ENCODE measurements at regions not wholly inside any gene's neighbourhood (a gene's known extent, or its start where the extent isn't known, plus 50 kb on each side); places are given as distances from the start of the nearest gene placed in this dataset.

DNA sequence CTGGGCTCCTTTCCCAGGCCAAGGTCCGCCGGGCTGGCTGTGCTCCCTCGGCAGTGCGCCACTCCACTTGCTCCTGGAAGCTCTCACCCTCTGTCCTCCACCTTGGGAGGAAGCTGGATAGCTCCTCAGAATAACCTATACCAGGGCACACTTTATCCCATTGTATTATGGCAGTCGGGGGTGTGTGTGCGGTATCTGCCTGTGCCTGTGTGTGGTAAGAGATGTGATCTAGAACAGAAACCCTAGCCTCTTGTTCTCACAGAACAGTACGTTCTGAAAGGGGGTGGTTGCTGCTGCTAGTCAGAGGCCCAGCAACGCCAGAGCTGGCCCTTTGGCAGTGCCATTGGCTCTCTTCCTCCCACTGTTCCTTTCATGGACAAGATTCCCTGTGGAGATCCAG lies 168.4 kb downstream of the TBXT start:
- Mint-ChIP-seq H3K4me3 (no peak overlapping the region), H3K27me3 (peaks cover 11% of the 10 kb centered on the region), H3K9me3 (no peaks in the 10 kb centered on the region), H3K36me3 (no peaks in the 10 kb centered on the region), H3K27ac (no peak overlapping the region), H3K4me1 (no peaks in the 10 kb centered on the region)
- POLR2A ChIA-PET = no interaction called here
- ATAC-seq (ENCODE audit: low read depth) (no peak), DNase-seq (no peak)

DNA sequence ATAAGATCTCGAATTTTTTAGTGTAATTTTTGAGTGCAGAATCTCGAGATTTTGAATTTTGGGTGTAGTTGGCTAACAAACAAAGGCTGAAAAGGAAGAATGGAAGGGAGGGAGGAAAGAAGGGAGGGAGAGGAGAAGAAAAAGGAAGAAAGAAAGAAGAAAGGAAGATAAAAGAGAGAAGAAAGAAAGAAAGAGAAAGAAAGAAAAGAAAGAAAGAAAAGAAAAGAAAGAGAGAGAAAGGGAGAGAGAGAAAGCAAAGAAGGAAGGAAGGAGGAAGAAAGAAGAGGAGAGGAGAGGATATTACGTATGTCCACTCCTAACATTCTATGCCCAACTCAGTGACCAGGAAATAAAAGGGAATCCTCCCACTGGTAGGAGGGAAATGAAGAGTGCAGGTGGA lies 169.6 kb downstream of the TBXT start:
- no peaks in the 10 kb centered on the region for H3K36me3 Mint-ChIP-seq
- peaks cover 7% of the 10 kb centered on the region for H3K27me3 Mint-ChIP-seq
- no peaks in the 10 kb centered on the region for H3K4me1 Mint-ChIP-seq
- no peaks in the 10 kb centered on the region for H3K9me3 Mint-ChIP-seq
- ATAC-seq (ENCODE audit: low read depth) (no peak), DNase-seq (no peak)
- POLR2A ChIA-PET = no interaction called here
- no peak overlapping the region for H3K4me3 Mint-ChIP-seq
- H3K27ac Mint-ChIP-seq = no peak overlapping the region

DNA sequence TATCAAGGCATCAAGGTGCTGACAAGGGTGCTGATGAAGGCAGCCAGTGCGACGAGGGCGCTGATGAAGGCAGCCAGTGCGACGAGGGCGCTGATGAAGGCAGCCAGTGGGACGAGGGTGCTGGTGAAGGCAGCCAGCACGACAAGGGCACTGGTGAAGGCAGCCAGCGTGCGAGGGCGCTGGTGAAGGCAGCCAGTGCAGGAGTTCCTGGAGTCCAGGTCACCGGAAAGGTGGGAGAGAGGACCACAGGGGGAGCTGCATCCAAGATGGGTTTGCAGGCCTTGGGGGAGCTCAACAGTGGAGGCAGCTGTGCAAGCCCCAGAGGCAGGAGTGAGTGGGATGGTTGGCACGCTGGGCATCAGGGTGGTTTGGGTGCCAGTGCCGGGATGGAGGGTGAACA lies 176.3 kb downstream of the TBXT start:
- H3K4me1 Mint-ChIP-seq = peaks cover 6% of the 10 kb centered on the region
- DNase-seq (no peak), ATAC-seq (ENCODE audit: low read depth) (no peak)
- no peak overlapping the region for H3K4me3 Mint-ChIP-seq
- H3K9me3 Mint-ChIP-seq = no peaks in the 10 kb centered on the region
- POLR2A ChIA-PET = no interaction called here
- peaks cover 42% of the 10 kb centered on the region for H3K27me3 Mint-ChIP-seq
- H3K27ac Mint-ChIP-seq = no peak overlapping the region
- no peaks in the 10 kb centered on the region for H3K36me3 Mint-ChIP-seq

DNA sequence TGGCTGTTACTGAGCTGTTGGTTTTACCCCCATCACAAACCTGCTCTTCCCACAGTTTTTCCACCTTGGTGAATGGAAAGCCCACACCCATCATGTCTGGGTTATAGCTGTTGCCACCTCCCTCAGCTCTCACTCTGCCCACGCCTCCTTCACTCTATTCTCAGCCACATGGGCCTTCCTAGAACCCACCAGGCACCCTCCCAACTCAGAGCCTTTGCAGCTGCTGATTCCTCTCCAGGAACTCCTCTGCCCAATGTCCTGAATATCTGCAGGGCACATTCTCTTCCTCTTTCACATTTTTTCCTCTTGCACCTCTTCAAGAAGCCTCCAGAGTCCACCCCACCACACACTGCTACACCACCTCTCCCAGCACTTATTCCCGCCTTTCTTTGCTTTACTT lies 177.4 kb downstream of the TBXT start:
- no peak for DNase-seq
- ATAC-seq (ENCODE audit: low read depth) = no peak
- Mint-ChIP-seq H3K9me3 (no peaks in the 10 kb centered on the region), H3K4me3 (no peak overlapping the region), H3K27me3 (peaks cover 53% of the 10 kb centered on the region), H3K4me1 (peaks cover 6% of the 10 kb centered on the region), H3K27ac (no peak overlapping the region), H3K36me3 (no peaks in the 10 kb centered on the region)
- POLR2A ChIA-PET = no interaction called here

DNA sequence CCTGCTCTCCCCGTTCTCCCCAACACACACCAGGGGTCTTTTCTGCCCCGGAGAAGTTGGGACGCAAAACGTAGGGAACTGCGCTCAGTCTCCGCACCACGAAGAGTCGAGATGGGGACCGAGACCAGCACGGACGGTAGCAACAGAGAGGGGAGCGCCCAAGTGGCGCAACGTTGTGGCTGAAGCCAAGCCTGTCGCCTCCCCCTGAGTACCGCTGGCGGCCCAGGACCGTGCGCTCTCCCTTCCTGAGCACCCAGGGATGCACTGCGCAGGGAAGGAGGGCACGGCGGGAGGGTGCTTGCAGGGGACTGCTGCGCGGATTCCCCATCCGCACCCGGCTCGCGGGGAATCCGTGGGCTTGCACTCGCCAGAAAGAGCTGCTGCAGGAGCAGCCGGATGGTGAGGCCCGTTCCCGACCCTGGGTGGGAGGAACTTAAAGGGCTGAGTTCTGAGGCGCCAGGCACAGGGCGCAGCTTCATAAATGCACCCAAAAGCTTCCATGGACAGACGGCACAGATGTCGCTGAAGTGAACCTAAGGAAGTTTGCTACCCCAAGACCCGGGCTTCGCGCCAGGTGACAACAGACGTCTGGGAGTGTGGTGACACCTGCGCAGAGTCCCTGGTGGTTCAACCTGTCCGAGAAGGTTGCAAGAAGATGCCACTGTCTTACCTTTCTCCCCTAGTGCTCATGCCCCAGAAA lies 178.7 kb downstream of the TBXT start:
- Mint-ChIP-seq H3K27me3 (peaks cover 54% of the 10 kb centered on the region), H3K4me3 (no peak overlapping the region), H3K36me3 (no peaks in the 10 kb centered on the region), H3K9me3 (no peaks in the 10 kb centered on the region), H3K27ac (no peak overlapping the region), H3K4me1 (peaks cover 6% of the 10 kb centered on the region)
- DNase-seq = no peak
- POLR2A ChIA-PET = no interaction called here
- ATAC-seq (ENCODE audit: low read depth) = no peak

DNA sequence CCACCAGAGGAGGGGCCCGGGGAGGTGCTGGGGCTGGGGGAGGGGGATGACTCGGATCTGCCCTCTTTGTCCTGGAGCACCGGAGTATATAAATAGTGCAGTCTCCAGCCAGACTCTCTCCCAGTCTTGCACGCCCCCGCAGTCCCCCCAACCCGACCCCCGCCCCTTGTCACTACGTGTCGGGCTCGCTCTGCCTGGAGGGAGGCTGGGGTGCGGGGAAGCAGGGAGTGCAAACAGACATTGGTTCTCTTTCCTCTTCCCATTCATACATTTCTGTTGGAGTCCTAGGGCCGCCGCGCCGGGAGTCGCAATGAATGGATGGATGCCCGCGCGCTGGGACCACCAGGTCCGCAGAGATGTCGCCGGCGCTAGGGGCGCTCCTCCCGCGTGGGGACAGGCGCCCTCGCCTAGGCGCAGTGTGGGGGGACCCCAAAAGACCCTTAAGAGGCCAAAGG lies 179.3 kb downstream of the TBXT start:
- no peak for ATAC-seq (ENCODE audit: low read depth)
- POLR2A ChIA-PET = no interaction called here
- Mint-ChIP-seq H3K9me3 (no peaks in the 10 kb centered on the region), H3K27me3 (peaks cover 54% of the 10 kb centered on the region), H3K27ac (no peak overlapping the region), H3K4me1 (peaks cover 6% of the 10 kb centered on the region), H3K4me3 (no peak overlapping the region), H3K36me3 (no peaks in the 10 kb centered on the region)
- no peak for DNase-seq

DNA sequence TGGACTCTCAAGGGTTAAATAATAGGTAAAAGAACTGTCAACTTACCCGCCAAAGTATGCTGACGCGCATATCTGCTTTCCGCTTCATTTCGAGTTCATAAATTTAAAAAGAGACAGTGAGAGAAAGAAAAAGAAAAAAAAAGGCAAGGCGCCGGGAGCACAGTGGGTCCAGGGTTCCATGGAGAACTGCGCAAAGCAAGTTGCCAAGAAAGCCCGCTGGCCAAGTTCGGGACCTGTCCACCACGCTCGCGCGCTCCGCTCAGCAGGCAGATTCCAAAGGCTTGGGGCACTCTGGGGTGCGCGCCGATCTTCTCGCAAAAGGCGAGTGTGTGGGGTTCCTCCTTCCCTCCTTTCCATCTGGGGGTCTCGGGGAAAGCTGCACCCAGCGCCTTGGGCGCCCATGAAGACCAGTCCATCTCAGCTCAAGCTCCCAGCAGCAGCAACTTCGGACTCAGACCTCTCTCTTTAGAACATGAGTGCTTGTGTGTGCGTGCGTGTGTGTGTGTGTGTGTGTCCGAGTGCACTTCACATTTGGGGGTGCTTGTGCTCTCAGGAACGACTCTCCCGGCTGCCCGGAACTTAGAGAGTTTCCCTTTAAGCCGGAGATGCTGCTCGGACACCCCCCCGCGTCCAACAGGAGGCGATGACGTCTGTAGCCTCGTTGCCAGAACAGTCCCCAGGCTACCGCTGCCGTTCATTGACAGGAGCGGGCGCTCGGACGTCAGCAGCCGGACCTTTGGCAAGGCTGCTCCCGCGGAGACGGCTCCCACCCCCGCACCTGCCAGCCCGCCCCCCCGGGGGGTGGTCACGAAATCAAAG lies 180.0 kb downstream of the TBXT start:
- DNase-seq (no peak), ATAC-seq (ENCODE audit: low read depth) (no peak)
- Mint-ChIP-seq H3K4me3 (no peak overlapping the region), H3K27me3 (peaks cover 57% of the 10 kb centered on the region), H3K36me3 (no peaks in the 10 kb centered on the region), H3K27ac (no peak overlapping the region), H3K4me1 (peaks cover 6% of the 10 kb centered on the region), H3K9me3 (no peaks in the 10 kb centered on the region)
- POLR2A ChIA-PET = no interaction called here

DNA sequence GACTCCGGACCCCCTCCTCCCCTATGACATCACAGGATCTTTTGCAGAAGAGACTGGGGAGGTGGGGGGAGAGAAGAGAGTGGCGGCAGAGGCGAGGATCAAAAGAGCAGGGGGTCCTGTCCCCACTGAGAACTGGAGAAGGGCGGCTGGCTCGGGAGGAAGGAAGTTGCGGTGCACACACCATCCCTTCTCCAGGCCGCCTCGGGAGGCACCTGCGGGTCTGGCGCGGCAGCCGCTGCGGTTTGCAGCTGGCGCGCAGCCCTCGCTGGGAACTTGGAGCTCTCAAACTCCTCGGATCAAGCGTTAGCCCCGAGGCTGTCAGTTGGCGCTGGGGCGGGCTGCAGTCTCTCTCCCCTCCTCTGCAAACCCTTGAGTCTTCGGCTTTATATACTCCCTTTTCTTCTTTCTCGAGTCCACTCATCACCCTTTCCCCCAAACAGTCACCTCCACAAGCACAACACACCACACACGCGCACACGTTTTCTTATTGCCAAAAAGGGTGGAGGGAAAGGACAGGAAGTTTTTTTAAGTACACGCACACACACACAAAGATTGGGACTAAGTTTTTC lies 180.7 kb downstream of the TBXT start:
- peaks cover 58% of the 10 kb centered on the region for H3K27me3 Mint-ChIP-seq
- ATAC-seq (ENCODE audit: low read depth) (no peak), DNase-seq (no peak)
- no peak overlapping the region for H3K4me3 Mint-ChIP-seq
- no peak overlapping the region for H3K27ac Mint-ChIP-seq
- POLR2A ChIA-PET = no interaction called here
- peaks cover 6% of the 10 kb centered on the region for H3K4me1 Mint-ChIP-seq
- no peaks in the 10 kb centered on the region for H3K9me3 Mint-ChIP-seq
- H3K36me3 Mint-ChIP-seq = no peaks in the 10 kb centered on the region

DNA sequence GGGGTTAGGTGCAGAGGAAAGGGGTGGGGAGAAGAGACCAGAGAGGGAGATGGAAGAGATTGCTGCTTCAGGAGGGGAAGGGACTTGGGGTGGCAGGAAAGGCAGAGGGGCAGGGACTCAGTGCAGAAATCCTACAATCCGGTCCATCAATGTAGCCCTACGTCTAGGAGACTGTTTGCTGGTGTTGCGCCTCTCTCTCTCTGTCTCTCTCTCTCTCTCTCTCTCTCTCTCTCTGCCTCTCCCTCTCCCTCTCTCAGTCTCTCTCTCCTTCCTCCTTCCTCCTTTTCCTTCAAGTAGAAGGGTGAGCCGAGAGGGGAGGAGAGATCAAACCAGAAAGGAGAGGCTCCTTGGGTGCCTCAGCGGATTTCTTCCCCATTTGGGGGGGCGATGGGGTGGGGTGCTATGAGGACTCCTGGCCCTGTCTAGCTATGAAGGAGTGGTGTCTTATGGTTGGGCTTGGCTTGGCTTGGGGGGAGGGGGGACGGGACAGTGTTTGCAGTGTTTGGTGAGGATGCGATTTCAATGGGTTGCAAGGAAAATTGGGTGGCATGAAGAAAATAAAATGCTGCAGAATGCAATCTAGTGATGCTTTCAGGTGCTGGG lies 181.2 kb downstream of the TBXT start:
- POLR2A ChIA-PET = no interaction called here
- no peak for ATAC-seq (ENCODE audit: low read depth)
- no peak overlapping the region for H3K4me3 Mint-ChIP-seq

DNA sequence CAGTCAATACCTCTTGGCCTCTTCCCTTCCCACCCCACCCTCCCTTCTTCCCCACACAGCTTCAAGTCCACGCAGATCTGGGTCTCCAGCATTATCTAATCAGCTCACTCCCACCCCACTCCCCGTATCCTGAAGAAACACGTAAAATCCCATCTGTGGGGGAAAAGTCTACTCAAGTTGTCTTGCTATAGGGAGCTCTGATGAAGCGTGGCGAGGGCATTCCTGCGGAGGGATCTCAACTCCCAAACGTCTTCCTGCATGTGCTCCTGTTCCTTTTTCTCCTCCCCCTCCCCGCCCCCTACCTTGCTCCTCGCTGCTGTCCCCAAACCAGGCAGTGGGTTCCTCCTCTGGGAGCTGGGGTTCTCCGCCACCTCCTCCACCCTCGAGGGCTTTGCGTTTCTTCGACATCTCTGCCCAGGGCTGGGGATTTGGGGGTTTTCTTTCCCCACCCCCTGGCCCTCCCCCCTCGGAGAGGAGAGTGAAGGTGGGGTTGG lies 181.8 kb downstream of the TBXT start:
- Mint-ChIP-seq H3K9me3 (no peaks in the 10 kb centered on the region), H3K27me3 (peaks cover 60% of the 10 kb centered on the region), H3K4me1 (peaks cover 6% of the 10 kb centered on the region), H3K4me3 (no peak overlapping the region), H3K36me3 (no peaks in the 10 kb centered on the region), H3K27ac (no peak overlapping the region)
- DNase-seq (no peak), ATAC-seq (ENCODE audit: low read depth) (no peak)
- POLR2A ChIA-PET = no interaction called here

More for the DNA sequence above, 181.2 kb downstream of the TBXT start:
- Mint-ChIP-seq H3K27me3 (peaks cover 64% of the 10 kb centered on the region), H3K36me3 (no peaks in the 10 kb centered on the region), H3K27ac (no peak overlapping the region), H3K9me3 (no peaks in the 10 kb centered on the region), H3K4me1 (peaks cover 6% of the 10 kb centered on the region)
- DNase-seq = no peak

DNA sequence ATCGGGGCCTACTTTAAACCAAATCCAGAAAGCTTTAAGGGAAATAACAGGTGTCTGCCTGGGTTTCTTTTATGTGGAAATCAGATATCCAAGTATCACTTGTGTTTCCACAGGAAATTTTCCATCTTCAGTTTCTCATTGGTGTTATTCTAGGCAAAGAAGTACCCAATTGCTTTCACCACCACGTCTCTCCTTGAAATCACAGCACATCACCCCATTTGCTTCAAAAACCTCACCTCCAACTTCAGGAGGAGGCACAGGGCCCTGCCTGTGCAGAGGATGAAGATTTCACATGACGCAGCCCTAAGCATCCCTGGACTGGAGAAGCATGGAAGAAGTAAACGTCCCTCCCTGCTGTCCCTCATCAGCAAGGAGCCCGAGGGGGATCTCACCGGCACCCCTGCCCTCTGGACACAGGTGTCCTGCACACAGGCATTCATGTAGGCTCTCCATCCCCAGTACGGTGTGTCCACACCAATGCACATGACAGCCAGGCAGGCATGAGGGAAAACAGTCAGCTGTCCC lies 182.3 kb downstream of the TBXT start:
- no peak overlapping the region for H3K27ac Mint-ChIP-seq
- no peak overlapping the region for H3K4me3 Mint-ChIP-seq
- H3K27me3 Mint-ChIP-seq = peaks cover 55% of the 10 kb centered on the region
- peaks cover 6% of the 10 kb centered on the region for H3K4me1 Mint-ChIP-seq
- POLR2A ChIA-PET = no interaction called here
- H3K9me3 Mint-ChIP-seq = no peaks in the 10 kb centered on the region
- DNase-seq (no peak), ATAC-seq (ENCODE audit: low read depth) (no peak)
- no peaks in the 10 kb centered on the region for H3K36me3 Mint-ChIP-seq

DNA sequence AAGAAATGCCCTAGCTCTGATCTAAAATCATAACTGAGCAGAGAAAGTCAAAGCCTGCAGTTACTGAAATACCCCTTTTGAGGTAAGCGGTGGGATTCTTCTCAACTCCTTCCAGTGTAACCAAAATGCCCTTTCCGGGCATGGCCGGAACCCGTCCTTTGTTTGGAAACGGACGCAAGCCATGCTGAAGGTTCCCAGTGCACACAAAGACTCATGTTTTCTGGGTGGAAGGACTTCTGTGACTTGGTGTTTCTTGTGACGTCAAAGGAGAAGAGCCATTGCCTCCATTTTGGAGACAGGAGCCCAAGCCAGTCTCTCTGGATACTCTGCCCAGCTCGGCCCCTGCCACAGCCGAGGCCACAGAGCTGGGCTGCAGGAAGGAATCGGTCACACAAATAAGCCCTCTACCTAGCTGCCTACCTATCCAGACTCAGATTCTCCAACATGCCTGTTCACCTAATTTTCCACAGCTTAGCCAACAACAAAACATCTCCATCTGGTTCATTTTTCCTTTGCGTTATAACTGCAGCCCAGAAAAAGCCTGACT lies 182.8 kb downstream of the TBXT start:
- DNase-seq = no peak
- H3K9me3 Mint-ChIP-seq = no peaks in the 10 kb centered on the region
- H3K36me3 Mint-ChIP-seq = no peaks in the 10 kb centered on the region
- POLR2A ChIA-PET = no interaction called here
- no peak overlapping the region for H3K27ac Mint-ChIP-seq
- no peak for ATAC-seq (ENCODE audit: low read depth)
- peaks cover 6% of the 10 kb centered on the region for H3K4me1 Mint-ChIP-seq
- H3K4me3 Mint-ChIP-seq = no peak overlapping the region
- peaks cover 49% of the 10 kb centered on the region for H3K27me3 Mint-ChIP-seq

All from activated naive CD8-positive, alpha-beta T cell treated with anti-CD3 and anti-CD28 coated beads, Interleukin-2, amount 10 ng/mL, durations not matched to agents 7 days and 5 days (primary cell).